ENCODE measurements at regions not wholly inside any gene's neighbourhood (a gene's known extent, or its start where the extent isn't known, plus 50 kb on each side); places are given as distances from the start of the nearest gene placed in this dataset.

- H3K18ac ChIP-seq (ENCODE audit: extremely low read depth, low read length) = no peak overlapping the region
- no peak overlapping the region for H2BK12ac ChIP-seq (ENCODE audit: low read depth, low read length)
- H3K27ac ChIP-seq (ENCODE audit: low read depth, low read length) = no peak overlapping the region
- no peaks in the 10 kb centered on the region for H3K4me1 ChIP-seq (replicated peaks in 1 of 4; ENCODE audit: control insufficient read depth in 3 of 4, insufficient read depth in 4 of 4, low read length in 3 of 4)
- no peak overlapping the region for H2BK15ac ChIP-seq (ENCODE audit: low read length)
- H3K4me3 ChIP-seq (ENCODE audit: extremely low read depth in 1 of 4, insufficient read depth in 2 of 4, low read depth in 3 of 4, low read length in 4 of 4) = no peak overlapping the region
- no peak overlapping the region for H3K4me2 ChIP-seq (ENCODE audit: insufficient read depth in 1 of 2, low read depth in 2 of 2, low read length in 2 of 2)
- H3K9ac ChIP-seq (replicated peaks in 1 of 4; ENCODE audit: extremely low read depth in 1 of 4, low read depth in 3 of 4, low read length in 3 of 4) = no peak overlapping the region
- H3K23ac ChIP-seq (ENCODE audit: insufficient read length) = no peak overlapping the region
- ChIA-PET CTCF (ENCODE audit: partially characterized antibody) (interaction anchor here (0.6 to 2.1 kb wide), 4 partner anchors 24 to 59 kb away, joined by 3 to 6 read pairs (median 4); no protein-coding TSS in a partner anchor), POLR2A (ENCODE audit: partially characterized antibody) (interaction anchor here (1.1 kb wide), 1 partner anchor 9 kb away, joined by 3 read pairs; no protein-coding TSS in a partner anchor)
- H2BK120ac ChIP-seq (replicated peaks; ENCODE audit: low read depth, low read length) = no peak overlapping the region
- H2BK20ac ChIP-seq (ENCODE audit: low read length) = no peak overlapping the region
- no peaks in the 10 kb centered on the region for H3K79me2 ChIP-seq (ENCODE audit: control insufficient read depth in 1 of 2, insufficient read depth in 2 of 2, low read length in 2 of 2)
- H3K56ac ChIP-seq (replicated peaks; ENCODE audit: insufficient read length, low read depth, low read length) = no peak overlapping the region
- H4K20me1 ChIP-seq (replicated peaks in 1 of 2; ENCODE audit: control insufficient read depth in 1 of 2, insufficient read depth in 2 of 2, low read length in 2 of 2) = no peaks in the 10 kb centered on the region
- no peaks in the 10 kb centered on the region for H3K79me1 ChIP-seq (ENCODE audit: low read depth, low read length)
- H4K5ac ChIP-seq (ENCODE audit: insufficient read length, low read depth, low read length) = no peak overlapping the region
- no peak overlapping the region for H3K14ac ChIP-seq (ENCODE audit: insufficient read length)
- H4K91ac ChIP-seq (replicated peaks; ENCODE audit: insufficient read length, low read length) = no peak overlapping the region
- H2BK5ac ChIP-seq (ENCODE audit: low read depth, low read length) = no peak overlapping the region
- H2AFZ ChIP-seq (ENCODE audit: low read length) = no peak overlapping the region
- DNase-seq (ENCODE audit: low read depth in 1 of 2, low spot score in 2 of 2) (no peak), FAIRE-seq (no peak)
- TF ChIP-seq RAD21 (IDR thresholded peaks at IDR 0.05 in 1 of 2, conservative IDR thresholded peaks at IDR 0.05 in 1 of 2; ENCODE audit: low read depth in 2 of 2, low read length in 2 of 2) (no peak), KDM5A (IDR thresholded peaks at IDR 0.05; ENCODE audit: low read length) (no peak), ATF2 (IDR thresholded peaks at IDR 0.05; ENCODE audit: low read length) (no peak), E2F6 (IDR thresholded peaks at IDR 0.05) (no peak), CBX5 (IDR thresholded peaks at IDR 0.05; ENCODE audit: low read depth, low read length) (no peak)
- H3K27me3 ChIP-seq (replicated peaks in 1 of 4; ENCODE audit: control insufficient read depth in 3 of 4, extremely low read depth in 1 of 4, insufficient read depth in 3 of 4, low read length in 3 of 4) = no peaks in the 10 kb centered on the region; a peak in 2 of 7 replicates
- no peaks in the 10 kb centered on the region for H3K23me2 ChIP-seq (ENCODE audit: low read depth, low read length)
- H3K36me3 ChIP-seq (ENCODE audit: control insufficient read depth in 2 of 4, insufficient read depth in 4 of 4, low read length in 3 of 4) = no peaks in the 10 kb centered on the region
- H3K4ac ChIP-seq (replicated peaks; ENCODE audit: insufficient read length, low read depth, low read length) = no peak overlapping the region
- WGBS, 2 experiments (ENCODE audit: extremely low coverage in 1 of 2, insufficient coverage in 1 of 2, insufficient read length in 1 of 2, insufficient replicate concordance in 2 of 2, low coverage in 1 of 2, low lambda C conversion rate in 2 of 2, missing lambda C conversion rate in 1 of 2) = 90% methylated on average over 4 of the region's 4 CpGs; no CpG with 5 or more reads in 1 of the 2 experiments
- no peaks in the 10 kb centered on the region for H3K9me3 ChIP-seq (ENCODE audit: insufficient read depth in 2 of 2, low read depth in 1 of 2, low read length in 1 of 2)
- H4K8ac ChIP-seq (ENCODE audit: extremely low read depth, insufficient read depth, low read length) = no peak overlapping the region
- no peak overlapping the region for H2AK5ac ChIP-seq (ENCODE audit: low read depth, low read length)
Measured at GRCh38 chr2:47708801-47709499, 74.0 kb upstream of the MSH6 start.

Measured in H1 (cell line).